HAP-1 (cell line): ENCODE measurements at regions not wholly inside any gene's neighbourhood (a gene's known extent, or its start where the extent isn't known, plus 50 kb on each side); places are given as distances from the start of the nearest gene placed in this dataset.
A peak's percentile ranks its signal among the peaks of the same experiment; 100 is the strongest.

Source experiments
- DNase-seq, 2 experiments: peaks; one replicate each; pipeline ENCODE4 v3.0.0-alpha.2; 2016 to 2020; ENCODE audit warnings: low spot score in 2 of 2
- H3K27me3 ChIP-seq: fragments of 250-450 bp; sonication (Bioruptor Pico); 2 replicates; pipeline ENCODE4 v1.5.1; 2020; ENCODE audit warnings: low read depth, mild to moderate bottlenecking, moderate library complexity
- H3K36me3 ChIP-seq: fragments of 250-450 bp; sonication (Bioruptor Pico); replicated peaks from 2 replicates; pipeline ENCODE4 v1.5.1; 2020; ENCODE audit warnings: mild to moderate bottlenecking
- H3K4me1 ChIP-seq: fragments of 250-450 bp; sonication (Bioruptor Pico); 2 replicates; pipeline ENCODE4 v1.5.1; 2020; ENCODE audit warnings: mild to moderate bottlenecking
- H3K4me3 ChIP-seq: fragments of 250-450 bp; sonication (Bioruptor Pico); 2 replicates; pipeline ENCODE4 v1.5.1; 2020; ENCODE audit warnings: mild to moderate bottlenecking, moderate library complexity
- H3K9me3 ChIP-seq: fragments of 250-450 bp; sonication (Bioruptor Pico); 2 replicates; pipeline ENCODE4 v1.5.1; 2020; ENCODE audit warnings: mild to moderate bottlenecking, moderate library complexity
- in situ Hi-C: fragments of 300-500 bp; cut with MboI; formaldehyde crosslinking; loops from 3 replicates; pipeline ENCODE4 v1.14.3; 2020; ENCODE audit warnings: low sequenced_read_pairs, inconsistent platforms, mixed read lengths

DNA sequence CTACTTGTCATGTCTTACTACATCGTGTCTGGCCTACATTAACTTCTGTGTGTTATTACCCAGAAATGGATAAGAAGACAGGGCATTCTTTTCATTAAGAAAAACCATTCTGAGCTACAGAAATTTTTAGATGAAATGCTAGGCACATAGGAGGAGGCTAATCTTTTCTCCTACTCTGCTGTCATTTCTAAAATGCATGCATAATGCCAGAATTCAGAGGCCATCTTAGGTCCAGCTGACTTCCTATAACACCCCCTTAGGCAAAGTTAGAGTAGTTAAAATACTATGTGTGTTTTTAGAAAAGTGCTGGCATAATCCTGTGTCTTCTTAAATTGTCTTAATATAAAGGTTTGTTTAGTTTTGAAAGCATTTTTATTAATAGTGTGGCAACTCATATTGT lies 352.6 kb downstream of the CSNK1G3 start:
- H3K27me3 ChIP-seq, result peaks cover 3% of the 10 kb centered on the region; the same call in 1 of the 2 replicates
- peaks cover 15% of the 10 kb centered on the region for H3K4me1 ChIP-seq
- no peak for DNase-seq
- H3K9me3 ChIP-seq, result no peaks in the 10 kb centered on the region
- H3K4me3 ChIP-seq, result no peak overlapping the region
- in situ Hi-C loops, result no loop called here
- no peaks in the 10 kb centered on the region for H3K36me3 ChIP-seq

DNA sequence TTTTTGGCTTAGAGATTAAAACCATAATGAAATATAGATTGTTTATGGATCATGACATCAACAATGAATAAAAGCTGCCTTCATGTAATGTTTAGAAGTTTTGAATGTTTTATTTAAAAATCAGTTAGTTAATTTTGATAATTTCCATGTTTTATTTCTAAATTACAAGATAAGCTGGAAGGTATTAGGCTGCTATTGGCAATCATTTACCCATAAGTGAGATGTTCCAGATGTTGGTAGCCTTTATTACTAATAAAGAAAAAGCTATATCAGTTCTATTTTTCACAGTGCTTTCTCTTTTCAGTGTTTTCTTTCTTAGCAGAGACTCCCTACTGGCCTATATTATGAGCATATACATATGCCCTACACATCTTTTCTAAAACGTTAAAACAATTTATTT lies 347.0 kb downstream of the CSNK1G3 start:
- Histone ChIP-seq H3K36me3 (no peaks in the 10 kb centered on the region), H3K4me1 (no peaks in the 10 kb centered on the region), H3K27me3 (0 out of 2 replicates have a peak, but pooled peaks cover 4% of the 10 kb centered on the region), H3K4me3 (no peak overlapping the region), H3K9me3 (no peaks in the 10 kb centered on the region)
- no peak for DNase-seq
- in situ Hi-C loops, result no loop called here

DNA sequence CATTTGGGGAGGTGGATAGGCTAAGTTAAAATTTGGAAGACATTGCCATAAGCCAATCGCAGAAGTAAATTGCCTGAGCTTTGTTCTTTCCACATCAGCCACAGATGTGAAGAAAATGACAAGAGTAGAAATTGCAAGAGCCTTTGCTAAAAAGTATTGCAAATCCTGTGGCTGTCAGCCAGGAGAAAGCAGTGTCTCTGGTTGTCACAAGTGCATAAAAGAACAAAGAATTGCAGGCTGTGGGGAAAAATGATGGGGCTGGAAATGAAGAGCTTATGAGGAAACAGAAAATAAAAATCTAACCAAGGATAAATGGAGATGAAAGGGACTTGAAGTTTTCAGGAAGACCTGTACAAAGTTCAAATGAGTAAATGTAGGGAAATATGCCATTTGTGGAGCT lies 344.8 kb downstream of the CSNK1G3 start:
- no peaks in the 10 kb centered on the region for H3K9me3 ChIP-seq
- no peaks in the 10 kb centered on the region for H3K36me3 ChIP-seq
- 0 out of 2 replicates have a peak, but pooled peaks cover 4% of the 10 kb centered on the region for H3K27me3 ChIP-seq
- no peaks in the 10 kb centered on the region for H3K4me1 ChIP-seq
- DNase-seq, result no peak
- in situ Hi-C loops, result no loop called here
- no peak overlapping the region for H3K4me3 ChIP-seq

DNA sequence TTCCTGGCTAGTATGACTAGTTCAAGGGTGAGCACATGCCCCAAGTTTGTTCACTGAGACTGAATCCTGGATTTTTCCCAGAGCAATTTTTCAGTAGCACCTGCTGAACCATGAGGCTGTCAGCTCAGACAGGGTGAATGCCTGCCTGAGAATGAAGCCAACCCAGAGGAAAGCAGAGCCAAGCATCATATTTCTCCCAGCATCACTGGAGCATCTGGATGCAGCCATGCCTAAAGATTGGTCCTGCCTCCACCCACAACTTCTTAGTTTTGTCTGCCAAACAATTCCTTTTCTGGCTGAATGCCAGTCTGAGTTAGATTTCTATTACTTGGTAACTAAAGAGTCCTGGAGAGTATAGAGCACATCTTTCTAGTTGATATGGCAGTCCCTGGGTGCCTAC lies 343.6 kb downstream of the CSNK1G3 start:
- H3K36me3 ChIP-seq, result no peaks in the 10 kb centered on the region
- no peak for DNase-seq
- H3K9me3 ChIP-seq, result no peaks in the 10 kb centered on the region
- 0 out of 2 replicates have a peak, but pooled peaks cover 4% of the 10 kb centered on the region for H3K27me3 ChIP-seq
- in situ Hi-C loops, result no loop called here
- H3K4me3 ChIP-seq, result no peak overlapping the region
- no peaks in the 10 kb centered on the region for H3K4me1 ChIP-seq

DNA sequence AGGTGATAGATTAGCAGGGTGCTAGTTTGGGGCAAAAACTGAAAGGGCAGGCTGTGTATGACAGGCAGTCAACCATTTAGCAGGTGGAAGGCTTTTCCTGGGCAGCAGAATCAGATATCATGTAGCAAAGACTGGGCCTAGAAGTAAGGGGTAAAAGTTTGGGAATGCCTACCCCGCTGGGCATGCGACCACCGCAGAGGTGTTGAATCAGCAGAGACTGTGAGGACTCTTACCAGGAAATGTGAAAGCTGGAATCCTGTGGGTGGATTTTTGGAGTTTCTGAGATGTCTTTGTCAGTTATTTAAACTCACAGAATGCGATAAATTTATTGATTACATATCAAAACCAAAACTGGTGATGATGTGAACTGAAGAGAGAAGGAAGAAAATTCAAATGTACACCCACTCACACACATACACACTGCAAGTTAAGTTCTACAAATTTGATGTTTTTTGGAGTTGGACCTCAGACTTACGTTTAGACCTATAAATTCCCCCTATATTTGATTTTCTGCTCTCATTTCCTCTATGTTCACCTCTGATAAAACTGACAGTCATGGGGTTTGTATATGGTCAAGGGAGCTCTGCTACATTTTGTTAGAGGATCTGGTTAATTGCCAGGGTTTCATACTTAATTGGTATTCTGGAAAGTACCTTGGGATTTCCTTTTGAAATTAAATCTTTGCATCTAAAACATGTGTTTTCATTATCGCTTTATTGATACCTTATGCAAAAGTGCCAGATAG lies 333.6 kb downstream of the CSNK1G3 start:
- in situ Hi-C loops, result no loop called here
- H3K36me3 ChIP-seq, result no peaks in the 10 kb centered on the region
- peaks cover 2% of the 10 kb centered on the region; the same call in 1 of the 2 replicates for H3K9me3 ChIP-seq

DNA sequence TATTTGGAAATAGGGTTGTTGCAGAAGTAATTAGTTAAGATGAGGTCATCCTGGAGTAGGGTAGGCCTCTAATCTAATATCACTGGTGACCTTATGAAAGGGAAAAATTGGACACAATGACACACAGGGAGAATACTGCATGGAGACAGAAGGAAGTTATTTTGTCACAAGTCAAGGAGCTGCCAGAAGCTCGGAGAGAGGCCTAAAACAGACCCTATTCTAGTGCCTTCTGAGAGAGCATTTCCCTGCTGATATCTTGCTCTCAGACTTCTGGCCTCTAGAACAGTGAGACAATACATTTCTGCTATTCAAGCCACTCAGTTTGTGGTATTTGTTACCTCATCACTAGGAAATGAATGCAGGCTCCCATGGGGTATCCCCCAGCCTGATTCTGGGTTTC lies 332.9 kb downstream of the CSNK1G3 start:
- no peak for DNase-seq
- Histone ChIP-seq H3K36me3 (no peaks in the 10 kb centered on the region), H3K9me3 (peaks cover 2% of the 10 kb centered on the region; the same call in 1 of the 2 replicates), H3K4me3 (no peak overlapping the region), H3K4me1 (no peaks in the 10 kb centered on the region), H3K27me3 (no peaks in the 10 kb centered on the region)
- in situ Hi-C loops, result no loop called here

More for the DNA sequence above, 333.6 kb downstream of the CSNK1G3 start:
- no peak overlapping the region for H3K4me3 ChIP-seq
- no peak for DNase-seq
- no peaks in the 10 kb centered on the region for H3K27me3 ChIP-seq
- H3K4me1 ChIP-seq, result no peaks in the 10 kb centered on the region

DNA sequence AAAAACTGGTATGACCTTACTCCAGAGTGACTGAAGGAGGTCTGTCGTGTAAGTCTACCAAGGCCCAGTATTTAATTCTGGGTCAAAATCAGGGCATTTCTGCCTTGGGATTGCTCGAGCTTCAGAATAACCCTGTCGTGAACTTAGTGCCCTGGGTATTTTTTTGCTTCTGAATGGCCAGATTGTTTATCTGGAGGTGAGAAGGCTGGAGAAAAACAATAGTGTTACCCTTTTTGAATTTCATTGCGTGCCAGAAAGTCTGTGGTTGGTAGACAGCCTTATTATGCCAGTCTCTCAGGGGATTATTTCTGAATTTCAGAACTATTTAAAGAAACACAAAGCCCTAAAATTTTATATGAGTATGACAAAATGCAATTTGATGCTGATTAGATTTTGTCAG lies 323.4 kb downstream of the CSNK1G3 start:
- no peaks in the 10 kb centered on the region for H3K27me3 ChIP-seq
- in situ Hi-C loops, result no loop called here

DNA sequence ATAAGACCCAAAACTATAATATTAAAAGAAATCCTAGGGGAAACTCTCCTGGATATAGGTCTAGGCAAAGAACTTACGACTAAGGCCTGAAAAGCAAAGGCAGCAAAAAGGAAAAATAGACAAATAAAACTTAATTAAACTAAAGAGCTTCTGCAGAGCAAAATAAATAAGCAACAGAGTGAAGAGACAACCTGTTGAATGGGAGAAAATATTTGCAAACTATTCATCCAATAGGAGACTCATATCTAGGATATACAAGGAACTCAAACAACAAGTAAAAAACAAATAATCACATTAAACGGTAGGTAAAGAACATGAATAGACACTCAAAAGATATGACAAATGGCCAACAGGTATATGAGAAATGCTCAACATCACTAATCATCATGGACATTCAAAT lies 318.6 kb downstream of the CSNK1G3 start:
- H3K27me3 ChIP-seq, result no peaks in the 10 kb centered on the region
- no peak for DNase-seq
- H3K36me3 ChIP-seq, result no peaks in the 10 kb centered on the region
- H3K4me3 ChIP-seq, result no peak overlapping the region
- no peaks in the 10 kb centered on the region for H3K9me3 ChIP-seq
- peaks cover 5% of the 10 kb centered on the region for H3K4me1 ChIP-seq
- in situ Hi-C loops, result no loop called here

More for the DNA sequence above, 323.4 kb downstream of the CSNK1G3 start:
- peak in 1 of 2 experiments; percentile 59 for DNase-seq
- H3K4me1 ChIP-seq, result peaks cover 13% of the 10 kb centered on the region
- no peak overlapping the region for H3K4me3 ChIP-seq
- no peaks in the 10 kb centered on the region for H3K36me3 ChIP-seq
- H3K9me3 ChIP-seq, result no peaks in the 10 kb centered on the region

DNA sequence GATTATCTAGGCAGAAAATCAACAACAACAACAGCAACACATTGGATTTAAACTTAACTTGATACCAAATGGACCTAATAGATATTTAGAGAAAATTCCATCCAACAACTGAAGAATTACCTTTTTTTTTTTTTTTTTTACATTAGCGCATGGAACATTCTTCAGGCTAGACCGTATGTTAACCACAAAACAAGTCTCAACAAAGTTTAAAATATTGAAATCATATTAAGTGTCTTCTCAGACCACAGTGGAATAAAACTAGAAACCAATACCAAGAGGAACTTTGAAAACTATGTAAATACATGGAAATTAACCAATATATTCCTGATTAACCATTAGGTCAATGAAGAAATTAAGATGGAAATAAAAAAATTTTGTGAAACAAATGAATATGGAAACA lies 315.8 kb downstream of the CSNK1G3 start:
- H3K4me1 ChIP-seq, result no peaks in the 10 kb centered on the region
- no peaks in the 10 kb centered on the region for H3K36me3 ChIP-seq
- no peaks in the 10 kb centered on the region for H3K27me3 ChIP-seq
- no peaks in the 10 kb centered on the region for H3K9me3 ChIP-seq
- DNase-seq, result no peak
- H3K4me3 ChIP-seq, result no peak overlapping the region
- in situ Hi-C loops, result no loop called here

DNA sequence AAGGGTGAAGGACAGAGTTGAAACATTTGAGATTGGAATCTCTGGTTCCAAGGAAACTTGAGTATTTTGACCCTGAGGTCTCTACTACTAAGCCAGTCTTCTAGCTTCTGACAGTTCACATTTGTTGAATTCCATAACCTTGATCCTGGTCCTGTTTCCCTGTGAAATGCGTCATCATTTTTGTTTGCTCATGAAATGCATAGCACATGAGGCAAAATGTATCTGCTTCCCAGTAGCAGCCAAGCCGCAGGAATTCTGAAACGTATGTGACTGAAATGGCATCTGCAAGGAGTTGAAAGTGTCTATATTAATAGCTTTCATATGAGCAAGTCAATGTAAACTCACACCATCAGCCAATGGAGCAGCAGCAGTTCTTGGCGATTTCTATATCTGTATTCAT lies 307.9 kb downstream of the CSNK1G3 start:
- no peaks in the 10 kb centered on the region for H3K27me3 ChIP-seq
- in situ Hi-C loops, result no loop called here
- H3K4me3 ChIP-seq, result no peak overlapping the region
- no peaks in the 10 kb centered on the region for H3K9me3 ChIP-seq
- no peak for DNase-seq
- peaks cover 10% of the 10 kb centered on the region for H3K4me1 ChIP-seq
- no peaks in the 10 kb centered on the region for H3K36me3 ChIP-seq

DNA sequence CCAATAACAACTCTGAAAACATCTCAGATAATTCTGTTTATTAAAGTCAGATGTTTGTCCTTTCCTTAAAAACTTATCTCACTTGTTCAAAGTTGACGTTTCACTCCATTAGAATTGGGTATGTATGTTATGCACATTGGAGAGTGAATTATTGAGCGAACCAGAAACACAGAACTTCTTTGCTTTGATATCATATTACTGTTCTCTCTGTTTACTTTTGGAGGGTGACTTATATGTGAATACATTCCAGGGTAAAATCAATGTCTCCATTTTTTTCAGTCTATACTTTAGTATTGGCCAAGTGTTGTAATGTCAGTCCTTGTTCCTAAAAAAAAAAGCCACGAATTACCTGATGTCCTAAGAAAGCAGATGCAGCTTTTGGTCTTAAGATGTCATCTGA lies 307.4 kb downstream of the CSNK1G3 start:
- Histone ChIP-seq H3K4me3 (no peak overlapping the region), H3K4me1 (peaks cover 15% of the 10 kb centered on the region), H3K9me3 (no peaks in the 10 kb centered on the region), H3K36me3 (no peaks in the 10 kb centered on the region), H3K27me3 (no peaks in the 10 kb centered on the region)
- DNase-seq, result no peak
- in situ Hi-C loops, result no loop called here

DNA sequence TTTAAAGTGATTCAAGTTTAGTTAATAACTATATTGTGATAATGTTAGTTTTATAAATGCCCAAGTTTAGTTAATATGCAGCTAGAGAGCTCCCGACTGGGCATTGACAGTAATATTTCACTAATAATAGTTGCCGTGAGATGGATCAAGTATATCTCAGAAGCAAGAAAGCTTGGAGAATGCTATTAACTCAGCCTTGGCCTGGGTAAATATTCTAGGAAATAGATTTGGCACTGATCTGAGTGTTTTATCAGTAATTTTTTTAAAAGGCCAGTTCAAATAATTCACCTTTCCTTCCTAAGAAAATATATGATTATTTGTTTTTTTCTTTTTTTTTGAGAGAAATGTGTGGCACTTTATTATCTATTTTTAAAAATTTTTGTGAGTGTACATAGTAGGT lies 305.3 kb downstream of the CSNK1G3 start:
- H3K36me3 ChIP-seq, result no peaks in the 10 kb centered on the region
- in situ Hi-C loops, result no loop called here
- peaks cover 33% of the 10 kb centered on the region for H3K4me1 ChIP-seq

DNA sequence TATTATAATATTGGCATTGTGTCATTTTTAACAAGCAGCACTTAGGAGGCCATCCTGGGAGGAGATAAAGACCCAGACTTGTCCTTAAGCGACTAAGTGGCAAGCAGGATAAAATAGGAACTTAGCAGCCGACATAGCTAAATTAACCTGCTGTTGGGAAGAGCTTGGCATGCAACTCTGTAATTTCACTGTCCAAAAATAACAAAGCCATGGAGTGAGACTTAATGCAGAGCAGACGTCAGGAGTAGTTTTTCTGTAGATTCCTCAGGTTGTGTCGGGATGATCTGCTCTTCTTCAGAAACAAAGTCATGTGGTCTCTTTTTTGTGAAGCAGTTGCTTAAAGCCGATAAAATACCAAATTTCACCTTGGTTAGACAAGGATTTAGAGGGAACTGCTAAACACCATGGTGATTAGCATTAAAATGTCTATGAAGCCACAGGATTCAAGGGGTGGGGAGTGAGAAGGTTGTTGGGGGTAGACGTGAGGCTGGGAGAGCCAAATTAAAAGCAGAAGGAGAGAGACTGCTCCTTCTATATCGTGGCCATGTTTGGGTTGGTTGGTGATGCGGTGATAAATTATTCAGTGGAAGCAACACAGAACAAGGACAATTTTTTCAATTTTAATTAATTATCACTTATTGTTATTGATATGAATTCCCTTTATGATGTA lies 303.0 kb downstream of the CSNK1G3 start:
- in situ Hi-C loops, result no loop called here
- DNase-seq, result peak; percentile 45 to 63
- no peaks in the 10 kb centered on the region for H3K36me3 ChIP-seq
- no peaks in the 10 kb centered on the region for H3K27me3 ChIP-seq
- no peak overlapping the region for H3K4me3 ChIP-seq
- H3K9me3 ChIP-seq, result no peaks in the 10 kb centered on the region
- peaks cover 53% of the 10 kb centered on the region for H3K4me1 ChIP-seq

More for the DNA sequence above, 305.3 kb downstream of the CSNK1G3 start:
- H3K9me3 ChIP-seq, result no peaks in the 10 kb centered on the region
- DNase-seq, result no peak
- no peaks in the 10 kb centered on the region for H3K27me3 ChIP-seq
- no peak overlapping the region for H3K4me3 ChIP-seq

DNA sequence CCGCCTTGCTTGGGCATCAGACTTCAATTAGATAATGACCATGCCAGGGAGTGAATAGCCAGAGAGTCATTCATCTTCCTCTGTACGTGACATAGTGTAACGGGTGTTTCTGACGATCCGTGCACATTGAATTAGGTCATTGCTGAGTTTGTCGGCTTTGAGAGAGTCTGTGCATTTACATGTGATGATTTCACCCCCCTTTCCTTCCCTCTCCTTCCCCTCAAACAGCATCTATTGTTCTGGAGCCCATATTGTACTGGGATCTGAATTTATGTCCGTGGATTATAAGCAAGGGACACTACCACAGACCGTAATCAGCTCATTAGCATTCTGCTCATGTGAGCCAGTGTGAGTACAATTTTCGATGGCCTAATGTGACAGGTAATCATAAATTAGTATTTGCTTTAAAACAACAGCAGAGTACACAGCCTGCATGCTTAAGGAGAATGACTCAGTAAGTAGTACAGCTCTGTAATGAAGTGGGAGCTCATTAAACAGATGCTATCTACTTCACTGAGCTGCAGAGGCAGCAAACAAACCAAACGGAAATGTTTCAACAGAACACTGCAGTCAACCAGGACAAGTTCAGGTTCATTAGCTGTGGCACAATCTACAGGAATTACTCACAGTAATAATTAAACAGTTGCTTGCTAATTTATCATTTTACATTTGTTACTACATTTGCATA lies 302.1 kb downstream of the CSNK1G3 start:
- peaks cover 62% of the 10 kb centered on the region for H3K4me1 ChIP-seq
- in situ Hi-C loops, result no loop called here
- DNase-seq, result peak in 1 of 2 experiments; percentile 23
- no peaks in the 10 kb centered on the region for H3K36me3 ChIP-seq
- H3K27me3 ChIP-seq, result no peaks in the 10 kb centered on the region
- no peaks in the 10 kb centered on the region for H3K9me3 ChIP-seq
- no peak overlapping the region for H3K4me3 ChIP-seq
